ENCODE measurements at regions not wholly inside any gene's neighbourhood (a gene's known extent, or its start where the extent isn't known, plus 50 kb on each side); places are given as distances from the start of the nearest gene placed in this dataset.

GRCh38 chr14:84533791-84534190 is 996.2 kb upstream of the FLRT2 start:
- Histone ChIP-seq H3K4me1 (ENCODE audit: control insufficient read depth in 1 of 2, insufficient read depth in 2 of 2, low read length in 2 of 2) (no peaks in the 10 kb centered on the region), H3K27ac (ENCODE audit: low read depth in 1 of 2, low read length in 2 of 2) (no peak overlapping the region), H3K36me3 (replicated peaks in 1 of 2; ENCODE audit: control insufficient read depth in 1 of 2, insufficient read depth in 2 of 2, low read length in 2 of 2) (no peaks in the 10 kb centered on the region), H4K20me1 (ENCODE audit: insufficient read depth, low read length) (no peaks in the 10 kb centered on the region), H3K9me3 (replicated peaks in 1 of 2; ENCODE audit: control insufficient read depth in 1 of 2, insufficient read depth in 1 of 2, low read length in 2 of 2) (no peaks in the 10 kb centered on the region), H3K27me3 (ENCODE audit: control insufficient read depth in 2 of 2, insufficient read depth in 2 of 2, low read length in 2 of 2) (no peaks in the 10 kb centered on the region), H3K4me3 (replicated peaks in 1 of 3; ENCODE audit: low read depth in 2 of 3, low read length in 3 of 3) (no peak overlapping the region), H2AFZ (ENCODE audit: insufficient read depth, low read depth, low read length, poor library complexity, severe bottlenecking) (no peak overlapping the region), H3K79me2 (ENCODE audit: insufficient read depth, low read length) (no peaks in the 10 kb centered on the region), H3K4me2 (replicated peaks; ENCODE audit: extremely low read depth, low read length, poor library complexity, severe bottlenecking) (no peak overlapping the region), H3K9ac (ENCODE audit: insufficient read depth, low read length, poor library complexity, severe bottlenecking) (no peak overlapping the region)
- H3K36me3 Mint-ChIP-seq: no peaks in the 10 kb centered on the region
- H3K4me3 Mint-ChIP-seq: no peak overlapping the region
- peaks cover 0 to 4% (median 0%) of the 10 kb centered on the region in 7 donors for H3K9me3 Mint-ChIP-seq
- no peak for TF ChIP-seq CTCF (IDR thresholded peaks at IDR 0.05)
- intact Hi-C loops (cut with micrococcal nuclease): no loop called here
- WGBS (ENCODE audit: insufficient coverage): no CpG with 5 or more reads among the region's 4 CpGs
- H3K4me1 Mint-ChIP-seq: no peaks in the 10 kb centered on the region
- H3K27ac Mint-ChIP-seq: no peak overlapping the region
- no peak for DNase-seq
- H3K27me3 Mint-ChIP-seq (ENCODE audit: low read depth in 3 of 3): peaks cover 0 to 2% (median 0%) of the 10 kb centered on the region in 3 donors

- Histone ChIP-seq H3K27me3 (ENCODE audit: control insufficient read depth in 2 of 2, insufficient read depth in 2 of 2, low read length in 2 of 2) (no peaks in the 10 kb centered on the region), H2AFZ (ENCODE audit: insufficient read depth, low read depth, low read length, poor library complexity, severe bottlenecking) (no peak overlapping the region), H3K27ac (ENCODE audit: low read depth in 1 of 2, low read length in 2 of 2) (no peak overlapping the region), H3K4me1 (ENCODE audit: control insufficient read depth in 1 of 2, insufficient read depth in 2 of 2, low read length in 2 of 2) (no peaks in the 10 kb centered on the region), H3K79me2 (ENCODE audit: insufficient read depth, low read length) (no peaks in the 10 kb centered on the region), H3K4me3 (replicated peaks in 1 of 3; ENCODE audit: low read depth in 2 of 3, low read length in 3 of 3) (no peak overlapping the region), H3K9me3 (replicated peaks in 1 of 2; ENCODE audit: control insufficient read depth in 1 of 2, insufficient read depth in 1 of 2, low read length in 2 of 2) (no peaks in the 10 kb centered on the region), H4K20me1 (ENCODE audit: insufficient read depth, low read length) (no peaks in the 10 kb centered on the region), H3K4me2 (replicated peaks; ENCODE audit: extremely low read depth, low read length, poor library complexity, severe bottlenecking) (no peak overlapping the region), H3K9ac (ENCODE audit: insufficient read depth, low read length, poor library complexity, severe bottlenecking) (no peak overlapping the region), H3K36me3 (replicated peaks in 1 of 2; ENCODE audit: control insufficient read depth in 1 of 2, insufficient read depth in 2 of 2, low read length in 2 of 2) (no peaks in the 10 kb centered on the region)
- Mint-ChIP-seq H3K36me3 (no peaks in the 10 kb centered on the region), H3K9me3 (peaks cover 0 to 3% (median 0%) of the 10 kb centered on the region in 7 donors), H3K4me1 (no peaks in the 10 kb centered on the region), H3K4me3 (no peak overlapping the region), H3K27ac (no peak overlapping the region), H3K27me3 (ENCODE audit: low read depth in 3 of 3) (peaks cover 0 to 2% (median 0%) of the 10 kb centered on the region in 3 donors)
- no peak for TF ChIP-seq CTCF (IDR thresholded peaks at IDR 0.05)
- no peak for DNase-seq
- intact Hi-C loops (cut with micrococcal nuclease): no loop called here
Observed at GRCh38 chr14:84535484-84535883, 994.5 kb upstream of the FLRT2 start.

Measured in CD14-positive monocyte (primary cell).